Naive B cell (primary cell): ENCODE measurements at regions not wholly inside any gene's neighbourhood (a gene's known extent, or its start where the extent isn't known, plus 50 kb on each side); places are given as distances from the start of the nearest gene placed in this dataset.

Experiments used
- ATAC-seq, 2 donors: fragments of 150-1000 bp; cut with Tn5 transposase; 2 replicates each; pipeline ENCODE4 v1.10.0; 2021; ENCODE audit warnings: low read depth in 2 of 2, mild to moderate bottlenecking in 2 of 2, moderate library complexity in 2 of 2
- DNase-seq: peaks from one replicate; pipeline ENCODE4 v3.0.0; 2022
- H3K27ac Mint-ChIP-seq, 6 donors: one replicate each; pipeline ENCODE4 v1.8.0; 2020 to 2022; ENCODE audit warnings: mild to moderate bottlenecking in 6 of 6, mixed read lengths in 6 of 6, moderate library complexity in 5 of 6, inconsistent platforms in 2 of 6
- H3K27me3 Mint-ChIP-seq, 3 donors: one replicate each; pipeline ENCODE4 v1.8.0; 2021 to 2022; ENCODE audit warnings: mixed read lengths in 3 of 3, mild to moderate bottlenecking in 1 of 3
- H3K36me3 Mint-ChIP-seq, 2 donors: one replicate each; pipeline ENCODE4 v1.8.0; 2020 to 2022; ENCODE audit warnings: mixed read lengths in 2 of 2, inconsistent platforms in 1 of 2, mild to moderate bottlenecking in 1 of 2
- H3K4me1 Mint-ChIP-seq, 3 donors: one replicate each; pipeline ENCODE4 v1.8.0; 2020 to 2022; ENCODE audit warnings: mixed read lengths in 3 of 3, inconsistent platforms in 1 of 3, mild to moderate bottlenecking in 1 of 3, moderate library complexity in 1 of 3
- H3K4me3 Mint-ChIP-seq, 8 donors: one replicate each; pipeline ENCODE4 v1.8.0; 2020 to 2022; ENCODE audit warnings: mild to moderate bottlenecking in 8 of 8, mixed read lengths in 8 of 8, moderate library complexity in 8 of 8, inconsistent platforms in 2 of 8
- H3K9me3 Mint-ChIP-seq, 7 donors: one replicate each; pipeline ENCODE4 v1.8.0; 2020 to 2022; ENCODE audit warnings: mixed read lengths in 7 of 7, mild to moderate bottlenecking in 5 of 7, inconsistent platforms in 2 of 7, moderate library complexity in 1 of 7

DNA sequence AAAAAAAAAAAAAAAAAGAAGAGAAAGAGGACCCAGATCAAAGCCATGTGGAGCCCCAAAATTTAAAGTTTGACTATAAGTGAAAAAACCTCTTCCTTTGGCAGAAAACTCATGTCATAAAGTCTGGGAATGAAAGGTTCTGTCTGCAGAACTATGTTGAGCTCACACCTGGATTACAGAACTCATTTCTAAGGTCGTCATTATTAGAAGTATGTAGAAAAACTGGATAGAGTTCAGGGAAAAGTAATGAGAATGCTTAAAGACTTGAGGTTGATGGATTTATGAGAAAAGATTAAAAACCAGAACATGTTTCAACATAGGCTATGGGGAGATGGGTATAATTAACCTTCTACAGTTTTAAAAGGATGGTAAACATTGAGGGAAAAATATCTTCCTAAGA, 90.7 kb upstream of the COL11A1 start:
- H3K27ac Mint-ChIP-seq, result peak overlapping the region in 1 of 6 donors; percentile 24
- ATAC-seq, result no peak
- H3K4me1 Mint-ChIP-seq, result no peaks in the 10 kb centered on the region
- H3K4me3 Mint-ChIP-seq, result no peak overlapping the region
- H3K36me3 Mint-ChIP-seq, result no peaks in the 10 kb centered on the region
- no peaks in the 10 kb centered on the region for H3K9me3 Mint-ChIP-seq
- no peaks in the 10 kb centered on the region for H3K27me3 Mint-ChIP-seq
- DNase-seq, result no peak

DNA sequence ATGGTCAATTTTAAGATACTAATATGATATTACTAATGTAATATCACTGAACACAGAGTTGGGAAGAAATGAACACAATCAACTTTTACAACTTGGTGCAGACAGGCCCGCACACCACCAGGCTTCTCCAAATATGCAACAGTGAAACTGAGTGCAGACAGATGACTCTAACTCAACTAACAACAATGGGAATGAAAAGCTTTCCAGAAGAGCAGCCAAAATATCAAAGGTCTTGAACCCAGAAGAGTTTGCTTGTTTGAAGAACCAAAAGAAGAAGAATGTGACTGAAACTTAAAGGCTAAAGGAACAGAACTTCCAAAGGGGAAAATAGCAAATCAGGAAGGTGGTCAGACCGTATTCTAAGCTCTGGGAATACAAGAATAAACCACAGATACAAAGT, 89.8 kb upstream of the COL11A1 start:
- no peak for DNase-seq
- no peak for ATAC-seq
- Mint-ChIP-seq H3K9me3 (no peaks in the 10 kb centered on the region), H3K27ac (no peak overlapping the region), H3K4me1 (no peaks in the 10 kb centered on the region), H3K36me3 (no peaks in the 10 kb centered on the region), H3K27me3 (no peaks in the 10 kb centered on the region), H3K4me3 (no peak overlapping the region)

DNA sequence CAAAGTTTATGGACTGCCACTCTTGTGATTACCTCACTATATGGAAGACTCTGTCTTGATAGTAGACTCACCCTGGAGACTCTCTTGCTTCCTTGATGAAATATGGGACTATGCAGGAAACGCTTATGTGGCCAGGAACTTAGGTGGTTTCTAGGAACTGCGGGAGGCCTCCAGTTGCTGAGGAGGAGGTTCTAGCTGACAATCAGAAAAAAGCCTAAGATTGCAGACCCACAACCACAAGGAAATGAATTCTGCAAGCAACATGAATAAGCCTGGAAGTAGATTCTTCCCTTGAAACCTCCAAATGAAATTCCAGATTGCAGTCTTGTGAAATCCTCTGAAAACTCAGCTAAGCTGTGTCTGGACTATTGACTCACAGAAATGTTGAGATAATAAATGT, 88.9 kb upstream of the COL11A1 start:
- Mint-ChIP-seq H3K9me3 (no peaks in the 10 kb centered on the region), H3K4me3 (no peak overlapping the region), H3K4me1 (no peaks in the 10 kb centered on the region), H3K36me3 (no peaks in the 10 kb centered on the region), H3K27ac (no peak overlapping the region), H3K27me3 (no peaks in the 10 kb centered on the region)
- ATAC-seq, result no peak
- DNase-seq, result no peak

DNA sequence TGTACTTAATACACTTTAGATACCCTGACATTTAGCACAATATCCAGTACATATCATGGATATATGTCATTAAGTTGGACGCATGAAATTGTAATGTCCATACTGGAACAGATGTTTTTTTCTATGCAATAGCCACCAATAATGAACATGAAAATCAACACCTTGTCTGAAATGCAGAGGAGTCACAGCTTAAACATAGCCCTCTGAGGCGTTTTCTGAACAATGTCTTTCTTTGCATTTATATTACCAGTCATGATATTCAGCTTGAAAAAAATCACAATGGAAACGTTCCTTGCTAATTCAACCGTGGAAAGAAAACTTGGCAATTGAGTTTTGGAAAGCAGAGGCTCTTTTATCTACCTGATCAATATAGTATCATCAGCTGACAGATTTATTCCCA, 86.7 kb upstream of the COL11A1 start:
- H3K9me3 Mint-ChIP-seq, result no peaks in the 10 kb centered on the region
- no peak overlapping the region for H3K4me3 Mint-ChIP-seq
- no peak overlapping the region for H3K27ac Mint-ChIP-seq
- ATAC-seq (no peak), DNase-seq (no peak)
- no peaks in the 10 kb centered on the region for H3K4me1 Mint-ChIP-seq
- H3K27me3 Mint-ChIP-seq, result no peaks in the 10 kb centered on the region
- H3K36me3 Mint-ChIP-seq, result no peaks in the 10 kb centered on the region

DNA sequence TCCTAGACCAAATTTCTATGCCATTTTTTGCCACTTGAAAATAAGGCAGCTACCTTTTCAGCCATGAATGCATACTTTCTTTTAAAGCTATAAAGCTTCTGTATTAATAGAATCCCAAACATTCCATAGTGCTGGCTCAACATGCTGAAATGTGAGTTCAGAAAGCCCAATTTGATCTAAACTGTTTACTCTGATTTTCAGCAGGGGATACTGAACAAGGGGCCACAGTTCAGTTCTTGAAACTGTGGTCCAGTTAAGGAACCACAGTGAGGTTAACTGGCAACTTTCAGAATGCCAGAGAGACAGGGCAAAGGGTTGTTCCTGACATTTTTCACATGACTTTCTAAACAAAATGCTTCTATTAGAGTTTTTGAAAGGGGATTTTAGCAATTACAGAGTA, 85.7 kb upstream of the COL11A1 start:
- no peaks in the 10 kb centered on the region for H3K36me3 Mint-ChIP-seq
- ATAC-seq (no peak), DNase-seq (no peak)
- no peak overlapping the region for H3K4me3 Mint-ChIP-seq
- no peaks in the 10 kb centered on the region for H3K27me3 Mint-ChIP-seq
- H3K9me3 Mint-ChIP-seq, result peaks cover 0 to 2% (median 0%) of the 10 kb centered on the region in 7 donors
- no peak overlapping the region for H3K27ac Mint-ChIP-seq
- no peaks in the 10 kb centered on the region for H3K4me1 Mint-ChIP-seq

DNA sequence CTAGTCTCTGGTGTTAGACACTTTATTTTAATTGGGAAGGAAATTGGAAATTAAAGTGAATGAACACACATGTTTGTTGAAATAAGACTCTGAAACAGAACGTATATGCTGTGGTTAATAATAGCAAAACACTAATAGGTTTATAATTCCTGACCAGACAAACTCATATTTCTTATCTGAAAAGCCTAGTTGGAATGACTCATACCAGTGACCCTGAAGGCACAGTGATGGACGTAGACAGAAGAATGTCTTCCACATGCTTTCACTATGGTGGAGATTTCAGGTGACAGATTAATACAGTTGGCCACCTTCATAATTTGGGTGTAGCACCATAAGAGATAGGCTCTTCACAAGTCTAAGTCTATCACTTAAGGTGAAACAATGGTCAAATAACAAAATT, 83.0 kb upstream of the COL11A1 start:
- Mint-ChIP-seq H3K27me3 (no peaks in the 10 kb centered on the region), H3K4me3 (no peak overlapping the region), H3K4me1 (no peaks in the 10 kb centered on the region), H3K36me3 (no peaks in the 10 kb centered on the region), H3K9me3 (peaks cover 0 to 5% (median 0%) of the 10 kb centered on the region in 7 donors), H3K27ac (no peak overlapping the region)
- ATAC-seq (no peak), DNase-seq (no peak)

DNA sequence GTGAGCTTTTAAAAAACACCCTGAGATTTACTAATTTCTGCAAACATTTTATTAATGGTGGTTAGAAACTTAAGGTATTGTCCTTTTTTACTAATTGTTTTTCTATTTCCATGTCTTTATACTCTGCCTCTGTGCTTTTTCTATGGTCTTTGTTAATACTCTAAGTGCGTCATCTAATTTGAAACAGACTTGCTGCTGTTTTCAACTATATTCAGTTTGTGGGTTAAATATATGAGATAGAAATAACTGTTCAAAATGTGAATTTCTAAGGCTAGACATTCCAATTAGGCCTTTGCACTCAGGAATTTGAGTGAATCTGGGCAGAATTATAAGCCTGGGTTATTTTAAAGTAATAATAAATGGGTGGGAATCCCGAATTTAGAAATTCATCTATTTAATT, 82.4 kb upstream of the COL11A1 start:
- Mint-ChIP-seq H3K4me1 (no peaks in the 10 kb centered on the region), H3K9me3 (peaks cover 0 to 6% (median under 1%) of the 10 kb centered on the region in 7 donors), H3K36me3 (no peaks in the 10 kb centered on the region), H3K4me3 (no peak overlapping the region), H3K27me3 (no peaks in the 10 kb centered on the region), H3K27ac (no peak overlapping the region)
- DNase-seq, result no peak
- ATAC-seq, result no peak

DNA sequence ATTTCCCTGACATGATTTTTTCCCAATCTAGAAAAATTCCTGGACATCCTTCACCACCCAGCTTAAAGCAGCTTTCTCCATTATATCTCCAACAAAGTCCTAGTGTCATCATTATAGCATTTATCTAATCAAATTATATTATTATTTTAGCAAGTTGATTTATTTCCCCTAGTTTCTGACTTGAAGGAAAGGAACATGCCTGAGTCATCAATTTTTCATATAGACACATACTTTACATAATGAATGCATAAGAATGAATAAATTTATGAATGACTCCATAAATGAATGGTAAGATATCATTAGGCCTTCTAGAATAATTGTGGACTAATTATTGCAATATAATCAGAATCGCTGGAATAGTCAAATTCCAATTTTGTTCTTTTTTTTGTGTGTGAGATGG, 79.4 kb upstream of the COL11A1 start:
- Mint-ChIP-seq H3K4me1 (no peaks in the 10 kb centered on the region), H3K27me3 (no peaks in the 10 kb centered on the region), H3K27ac (no peak overlapping the region), H3K4me3 (no peak overlapping the region), H3K36me3 (no peaks in the 10 kb centered on the region), H3K9me3 (peaks cover 0 to 11% (median 2%) of the 10 kb centered on the region in 7 donors)
- DNase-seq (no peak), ATAC-seq (no peak)

DNA sequence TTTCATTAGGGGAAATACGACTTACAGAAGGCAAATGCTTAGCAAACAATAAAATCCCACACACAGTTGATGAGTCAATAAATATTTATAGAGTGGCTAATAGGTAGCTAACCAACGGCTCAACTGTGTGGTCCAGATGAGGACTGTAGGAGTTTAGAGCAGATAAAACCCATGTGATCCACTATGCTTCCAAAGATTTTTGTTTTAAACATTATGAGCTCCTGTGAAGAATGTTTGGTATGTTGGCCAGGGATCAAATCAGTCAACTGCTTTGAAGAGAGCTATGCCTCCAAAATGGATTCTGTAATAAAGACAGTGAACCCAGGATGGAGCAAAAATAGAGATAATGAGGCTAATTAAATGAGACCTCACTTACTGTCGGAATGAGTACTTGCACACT, 72.3 kb upstream of the COL11A1 start:
- no peak overlapping the region for H3K27ac Mint-ChIP-seq
- DNase-seq (no peak), ATAC-seq (no peak)
- no peaks in the 10 kb centered on the region for H3K4me1 Mint-ChIP-seq
- H3K9me3 Mint-ChIP-seq, result peaks cover 0 to 9% (median 0%) of the 10 kb centered on the region in 7 donors
- H3K4me3 Mint-ChIP-seq, result no peak overlapping the region
- H3K27me3 Mint-ChIP-seq, result no peaks in the 10 kb centered on the region
- H3K36me3 Mint-ChIP-seq, result no peaks in the 10 kb centered on the region

DNA sequence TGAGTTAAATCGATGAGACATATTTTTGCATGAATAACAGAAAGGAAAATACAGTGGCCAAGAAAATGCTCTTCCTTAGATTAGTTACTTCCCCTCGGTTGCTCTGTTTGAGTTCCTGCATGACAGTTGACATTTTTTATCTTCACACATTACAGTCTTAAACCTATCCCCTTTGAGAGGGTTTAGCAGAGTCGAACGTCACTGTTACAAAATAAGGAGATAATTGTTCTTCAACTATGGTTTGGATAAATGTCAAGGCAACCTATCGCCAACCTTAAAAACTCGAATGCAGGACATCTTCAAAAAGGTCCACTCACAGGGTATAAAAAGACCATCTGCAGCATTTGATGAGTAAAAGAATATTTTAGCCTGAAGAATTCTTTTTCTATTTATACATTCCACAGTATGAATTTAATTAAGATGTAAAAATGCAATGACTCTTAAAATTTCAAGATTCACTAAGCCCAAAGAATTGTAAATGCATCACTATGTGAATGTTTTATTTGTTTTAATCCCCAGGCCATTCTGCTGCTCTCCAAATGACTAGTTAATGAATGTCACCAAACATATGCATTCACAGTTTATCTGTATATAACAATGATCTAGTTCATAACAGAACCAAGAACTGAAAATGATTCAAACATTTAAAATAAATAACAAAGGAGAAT, 68.9 kb upstream of the COL11A1 start:
- Mint-ChIP-seq H3K27ac (no peak overlapping the region), H3K36me3 (no peaks in the 10 kb centered on the region), H3K4me3 (no peak overlapping the region), H3K9me3 (peaks cover 0 to 4% (median 0%) of the 10 kb centered on the region in 7 donors), H3K27me3 (no peaks in the 10 kb centered on the region), H3K4me1 (no peaks in the 10 kb centered on the region)
- ATAC-seq (no peak), DNase-seq (no peak)

DNA sequence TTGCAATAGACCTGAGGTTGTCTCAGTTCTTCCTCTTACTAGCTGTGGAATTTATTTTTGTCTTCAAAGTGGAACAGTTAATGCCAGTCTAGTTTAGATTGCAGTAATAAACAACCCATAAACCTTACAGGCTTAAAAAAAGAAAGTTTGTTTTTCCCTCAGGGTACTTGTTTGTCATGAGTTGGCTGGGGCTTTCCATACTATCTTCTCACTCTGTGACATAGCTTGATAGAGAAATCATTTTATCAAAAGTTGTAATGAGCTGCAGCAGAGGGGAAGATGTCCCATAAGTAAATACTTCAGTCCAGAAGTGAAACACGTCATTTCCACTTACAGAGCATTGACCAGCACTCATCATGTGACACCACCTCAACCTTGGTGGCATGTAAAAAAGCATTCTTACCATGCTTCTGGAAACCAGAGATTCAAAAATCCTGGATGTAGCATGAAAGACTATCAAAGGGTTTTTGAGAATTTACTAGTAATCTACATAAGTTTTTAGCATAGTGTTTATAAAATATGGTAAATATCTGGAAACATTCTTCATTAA, 62.8 kb upstream of the COL11A1 start:
- no peaks in the 10 kb centered on the region for H3K27me3 Mint-ChIP-seq
- ATAC-seq (no peak), DNase-seq (no peak)
- H3K36me3 Mint-ChIP-seq, result no peaks in the 10 kb centered on the region
- H3K27ac Mint-ChIP-seq, result no peak overlapping the region
- H3K4me3 Mint-ChIP-seq, result no peak overlapping the region
- H3K9me3 Mint-ChIP-seq, result peaks cover 0 to 4% (median 0%) of the 10 kb centered on the region in 7 donors
- no peaks in the 10 kb centered on the region for H3K4me1 Mint-ChIP-seq

DNA sequence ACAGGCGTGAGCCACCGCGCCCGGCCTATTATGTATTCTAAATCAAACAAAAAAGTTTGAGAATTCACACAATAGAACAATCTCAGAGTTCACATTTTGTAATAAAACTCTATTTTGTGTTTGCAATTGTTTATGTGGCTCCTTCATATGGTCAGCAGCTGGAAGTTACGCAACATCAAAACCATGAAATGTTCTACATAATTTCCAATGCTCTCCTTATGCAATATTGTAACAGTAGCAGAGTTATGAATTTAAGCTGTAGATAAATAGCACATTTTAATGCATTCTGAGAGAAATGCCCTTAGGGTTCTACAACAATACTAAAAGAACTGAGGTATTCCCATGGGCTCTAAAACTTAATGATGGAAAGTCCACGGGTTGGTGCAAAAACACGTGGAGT, 62.3 kb upstream of the COL11A1 start:
- H3K27me3 Mint-ChIP-seq, result no peaks in the 10 kb centered on the region
- no peaks in the 10 kb centered on the region for H3K4me1 Mint-ChIP-seq
- H3K27ac Mint-ChIP-seq, result no peak overlapping the region
- peaks cover 0 to 7% (median 2%) of the 10 kb centered on the region in 7 donors for H3K9me3 Mint-ChIP-seq
- ATAC-seq (no peak), DNase-seq (no peak)
- no peak overlapping the region for H3K4me3 Mint-ChIP-seq
- H3K36me3 Mint-ChIP-seq, result no peaks in the 10 kb centered on the region

DNA sequence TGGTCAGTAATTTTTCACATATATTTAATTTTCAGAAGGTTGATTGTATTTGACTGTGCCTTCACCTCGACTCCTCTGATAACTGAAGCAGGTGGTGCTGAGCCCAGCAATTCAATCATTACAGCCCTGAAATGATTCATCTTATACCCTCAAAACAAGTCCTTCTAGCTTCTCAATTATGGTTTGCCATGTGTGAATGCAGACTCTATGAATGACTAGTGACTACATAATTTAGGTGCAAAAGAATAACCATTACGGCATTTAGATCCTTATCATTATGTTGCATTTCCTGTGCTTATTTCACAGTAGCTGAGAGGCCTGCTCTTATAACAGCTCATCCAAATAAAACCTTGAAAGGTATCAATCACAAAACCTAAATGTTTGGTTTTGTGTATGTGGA, 54.0 kb upstream of the COL11A1 start:
- Mint-ChIP-seq H3K27ac (no peak overlapping the region), H3K4me3 (no peak overlapping the region), H3K9me3 (peaks cover 0 to 9% (median 4%) of the 10 kb centered on the region in 7 donors), H3K36me3 (no peaks in the 10 kb centered on the region), H3K27me3 (no peaks in the 10 kb centered on the region), H3K4me1 (no peaks in the 10 kb centered on the region)
- no peak for ATAC-seq
- no peak for DNase-seq

DNA sequence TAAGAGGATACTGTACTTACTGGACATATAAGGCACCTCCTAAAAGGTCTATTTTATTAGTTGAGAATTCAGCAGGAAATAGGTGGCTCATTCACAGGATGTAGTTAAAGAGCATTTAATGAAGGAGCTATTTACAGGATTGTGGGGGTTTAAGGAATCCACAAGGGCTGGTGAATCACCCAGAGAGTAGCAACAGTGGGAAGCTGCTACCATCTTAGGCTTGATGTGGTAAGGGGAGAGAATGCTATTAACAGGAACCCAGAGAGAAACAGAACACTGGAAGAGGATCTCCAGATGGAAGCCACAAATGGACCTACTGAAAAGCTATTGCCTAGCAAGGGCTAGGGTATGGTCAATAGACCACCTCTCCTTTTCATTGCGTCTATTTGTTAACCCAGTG, 52.0 kb upstream of the COL11A1 start:
- DNase-seq (no peak), ATAC-seq (no peak)
- Mint-ChIP-seq H3K36me3 (no peaks in the 10 kb centered on the region), H3K27ac (no peak overlapping the region), H3K4me3 (no peak overlapping the region), H3K27me3 (no peaks in the 10 kb centered on the region), H3K9me3 (peaks cover 0 to 4% (median 1%) of the 10 kb centered on the region in 7 donors), H3K4me1 (no peaks in the 10 kb centered on the region)
